HepG2 (cell line): ENCODE measurements at regions not wholly inside any gene's neighbourhood (a gene's known extent, or its start where the extent isn't known, plus 50 kb on each side); places are given as distances from the start of the nearest gene placed in this dataset.

ENCODE experiments used
- ATAC-seq: fragments of 200-7000 bp; cut with Tn5 transposase; 3 replicates; pipeline ENCODE4 v1.9.1; 2020; ENCODE audit warnings: mild to moderate bottlenecking, moderate library complexity
- BruUV-seq: library from RNA; stranded (reverse); fragments of 400-500 nt; replicated peaks from 2 replicates; lab custom pipeline; 2021; lab: Mats Ljungman, UMichigan
- CTCF ChIA-PET: fragments of 300-600 bp; formaldehyde crosslinking; extraction: SDS; loops from one replicate; lab custom pipeline; 2021; ENCODE audit warnings: low total read pairs, inconsistent platforms, low intra/inter-chr PET ratio; lab: Yijun Ruan, JAX
- POLR2A ChIA-PET: fragments of 350-600 bp; sonication (Branson Sonifier 250); formaldehyde crosslinking; loops from one replicate; lab custom pipeline; 2020; ENCODE audit warnings: antibody characterized with exemption, inconsistent platforms; lab: Yijun Ruan, JAX
- DNase-seq: peaks from one replicate; pipeline ENCODE4 v3.0.0-alpha.2; 2015; ENCODE audit warnings: low spot score
- FAIRE-seq: peaks from 3 replicates; lab custom pipeline; 2011; peaks lifted over from hg19 to GRCh38; lab: Jason Lieb, UNC
- H2AFZ ChIP-seq: one replicate; pipeline ENCODE4 v1.6.1; 2011; ENCODE audit warnings: low read length, inconsistent platforms
- H3K27ac ChIP-seq: fragments of 300-600 bp; 3 replicates; pipeline ENCODE4 v1.8.0; 2011; ENCODE audit warnings: mixed run types, mild to moderate bottlenecking, mixed read lengths, low read length, inconsistent platforms; ENCODE audit not compliant: insufficient read depth; ENCODE audit errors: extremely low read length
- H3K27me3 ChIP-seq, 2 experiments: fragments of 200-600 bp in 1 of 2; 2 replicates in 1 of 2; 3 replicates in 1 of 2; pipeline versions ENCODE4 v1.6.0 to v1.8.0; 2011; ENCODE audit warnings: low read length in 2 of 2, mild to moderate bottlenecking in 2 of 2, moderate library complexity in 2 of 2, inconsistent platforms in 1 of 2; ENCODE audit not compliant: insufficient read depth in 2 of 2, control insufficient read depth in 1 of 2
- H3K36me3 ChIP-seq, 2 experiments: fragments of 200-600 bp in 1 of 2; replicated peaks in 1 of 2; 2 replicates in 1 of 2; 3 replicates in 1 of 2; pipeline versions ENCODE4 v1.5.1 to v1.8.0; 2011; ENCODE audit warnings: low read length in 2 of 2, inconsistent platforms in 1 of 2; ENCODE audit not compliant: insufficient read depth in 2 of 2, control insufficient read depth in 1 of 2
- H3K4me1 ChIP-seq: 2 replicates; pipeline ENCODE4 v1.5.1; 2012; ENCODE audit warnings: low read length, inconsistent platforms; ENCODE audit not compliant: insufficient read depth
- H3K4me2 ChIP-seq: 2 replicates; pipeline ENCODE4 v1.6.0; 2011; ENCODE audit warnings: low read depth, low read length, inconsistent platforms
- H3K4me3 ChIP-seq, 3 experiments: fragments of 200-600 bp in 1 of 3; sonication (generic), shearing (Covaris generic) in 1 of 3; replicated peaks in 1 of 3; 2 replicates each; pipeline ENCODE4 v1.5.1; 2011 to 2016; ENCODE audit warnings: low read length in 3 of 3, inconsistent platforms in 2 of 3, low read depth in 2 of 3, mild to moderate bottlenecking in 2 of 3, control low read depth in 1 of 3, mixed read lengths in 1 of 3; ENCODE audit not compliant: insufficient read depth in 1 of 3
- H3K79me2 ChIP-seq: one replicate; pipeline ENCODE4 v1.6.1; 2011; ENCODE audit warnings: low read length, inconsistent platforms; ENCODE audit not compliant: insufficient read depth
- H3K9ac ChIP-seq: 2 replicates; pipeline ENCODE4 v1.6.0; 2011; ENCODE audit warnings: mild to moderate bottlenecking, low read depth, low read length, inconsistent platforms; ENCODE audit not compliant: insufficient read depth
- H3K9me3 ChIP-seq: 2 replicates; pipeline ENCODE4 v1.5.1; 2012; ENCODE audit warnings: mild to moderate bottlenecking, low read length
- H4K20me1 ChIP-seq: 2 replicates; pipeline ENCODE4 v1.6.0; 2011; ENCODE audit warnings: inconsistent platforms, mild to moderate bottlenecking, low read length, moderate library complexity; ENCODE audit not compliant: insufficient read depth
- HIC2 ChIP-seq: sonication (generic); formaldehyde crosslinking; IDR thresholded peaks from 2 replicates; pipeline ENCODE4 v1.9.0; 2022; ENCODE audit warnings: low read depth, missing genetic modification reagents
- MLLT10 ChIP-seq: sonication (generic); formaldehyde crosslinking; IDR thresholded peaks from 2 replicates; pipeline ENCODE4 v1.4.0; 2020; ENCODE audit warnings: missing genetic modification reagents
- USF2 ChIP-seq, 2 experiments: sonication (generic) in 1 of 2; formaldehyde crosslinking in 1 of 2; IDR thresholded peaks; 2 replicates each; pipeline versions ENCODE4 v1.5.1 to v1.6.1; 2011 to 2020; ENCODE audit warnings: borderline replicate concordance in 1 of 2, low read depth in 1 of 2, low read length in 1 of 2, mild to moderate bottlenecking in 1 of 2, missing genetic modification reagents in 1 of 2, moderate library complexity in 1 of 2
- ZC3H4 ChIP-seq: sonication (generic); formaldehyde crosslinking; IDR thresholded peaks from 2 replicates; pipeline ENCODE4 v1.4.0; 2020; ENCODE audit warnings: missing genetic modification reagents, borderline replicate concordance
- ZNF546 ChIP-seq: sonication (generic); formaldehyde crosslinking; conservative IDR thresholded peaks from 2 replicates; pipeline ENCODE4 v1.8.1; 2023; ENCODE audit warnings: mild to moderate bottlenecking, missing genetic modification reagents
- ZNF564 ChIP-seq: sonication (generic); formaldehyde crosslinking; IDR thresholded peaks from 2 replicates; pipeline ENCODE4 v1.8.1; 2023; ENCODE audit warnings: mild to moderate bottlenecking, missing genetic modification reagents
- WGBS: methylation state at CpG from one replicate; pipeline ENCODE4 v1.1.6; 2017; ENCODE audit warnings: low lambda C conversion rate; 5-methylcytosine and 5-hydroxymethylcytosine counted together
- in situ Hi-C: cut with HindIII; loops from 2 replicates; pipeline ENCODE4 v1.10.0; 2017; ENCODE audit warnings: low pct_unique_long_range_greater_than_20kb; ENCODE audit not compliant: extremely low pct_ligation_motif_present
- intact Hi-C: fragments of 100-400 bp; cut with micrococcal nuclease; formaldehyde crosslinking; loops from one replicate; pipeline ENCODE4 v1.10.0; 2022; ENCODE audit not compliant: unreplicated experiment

- CTCF ChIA-PET: no interaction called here
- Histone ChIP-seq H3K9ac (no peak overlapping the region), H3K4me2 (no peak overlapping the region), H4K20me1 (no peaks in the 10 kb centered on the region), H3K4me3 (no peak overlapping the region), H2AFZ (no peak overlapping the region), H3K27ac (no peak overlapping the region), H3K4me1 (no peaks in the 10 kb centered on the region), H3K36me3 (no peaks in the 10 kb centered on the region), H3K27me3 (peaks cover 0 to 10% of the 10 kb centered on the region in 2 experiments; a peak in 4 of 5 replicates), H3K9me3 (no peaks in the 10 kb centered on the region), H3K79me2 (no peaks in the 10 kb centered on the region)
- FAIRE-seq (no peak), ATAC-seq (no peak), DNase-seq (no peak)
- intact Hi-C loops: no loop called here
- POLR2A ChIA-PET: no interaction called here
- WGBS: 0% methylated on average over 4 of the region's 4 CpGs
- BruUV-seq: no TSS peak
- no peak for TF ChIP-seq USF2 (IDR thresholded peaks at IDR 0.05; ENCODE audit: low read depth, low read length)
- TF ChIP-seq USF2 (CRISPR knock-in tag; IDR thresholded peaks at IDR 0.05; ENCODE audit: borderline replicate concordance): no peak
- no peak for TF ChIP-seq ZNF546
- peak; percentile 64; the same call in 1 of the 2 replicates for TF ChIP-seq ZNF564 (CRISPR knock-in tag)
- no peak for TF ChIP-seq MLLT10 (CRISPR knock-in tag)
- no peak for TF ChIP-seq ZC3H4
- no peak for TF ChIP-seq HIC2 (CRISPR knock-in tag)
- TF ChIP-seq, all 625 proteins: peak for 1
- in situ Hi-C loops: no loop called here
Observed at GRCh38 chr14:104311358-104311757, 173.0 kb downstream of the KIF26A start.
